Fibroblast of pulmonary artery (primary cell): ENCODE measurements at regions not wholly inside any gene's neighbourhood (a gene's known extent, or its start where the extent isn't known, plus 50 kb on each side); places are given as distances from the start of the nearest gene placed in this dataset.
A peak's percentile ranks its signal among the peaks of the same experiment; 100 is the strongest.
"Not testable (repeated sequence)": the region's sequence is repeated elsewhere in the genome, so short reads cannot be mapped to it uniquely, and the experiment has no call there.

Experiments used
- DNase-seq: peaks from one replicate; pipeline ENCODE4 v3.0.0-alpha.2; 2010; ENCODE audit warnings: low read depth
- H3K4me3 ChIP-seq: replicated peaks from 2 replicates; pipeline ENCODE4 v1.5.1; 2011; ENCODE audit warnings: low read depth, mild to moderate bottlenecking, control low read depth, low read length, moderate library complexity
- TF ChIP-seq, protein P1 (sequence below): IDR thresholded peaks from 2 replicates; pipeline ENCODE4 v1.5.1; 2011; ENCODE audit warnings: mild to moderate bottlenecking, control low read depth, low read length, inconsistent platforms; ENCODE audit errors: missing control alignments

DNA sequence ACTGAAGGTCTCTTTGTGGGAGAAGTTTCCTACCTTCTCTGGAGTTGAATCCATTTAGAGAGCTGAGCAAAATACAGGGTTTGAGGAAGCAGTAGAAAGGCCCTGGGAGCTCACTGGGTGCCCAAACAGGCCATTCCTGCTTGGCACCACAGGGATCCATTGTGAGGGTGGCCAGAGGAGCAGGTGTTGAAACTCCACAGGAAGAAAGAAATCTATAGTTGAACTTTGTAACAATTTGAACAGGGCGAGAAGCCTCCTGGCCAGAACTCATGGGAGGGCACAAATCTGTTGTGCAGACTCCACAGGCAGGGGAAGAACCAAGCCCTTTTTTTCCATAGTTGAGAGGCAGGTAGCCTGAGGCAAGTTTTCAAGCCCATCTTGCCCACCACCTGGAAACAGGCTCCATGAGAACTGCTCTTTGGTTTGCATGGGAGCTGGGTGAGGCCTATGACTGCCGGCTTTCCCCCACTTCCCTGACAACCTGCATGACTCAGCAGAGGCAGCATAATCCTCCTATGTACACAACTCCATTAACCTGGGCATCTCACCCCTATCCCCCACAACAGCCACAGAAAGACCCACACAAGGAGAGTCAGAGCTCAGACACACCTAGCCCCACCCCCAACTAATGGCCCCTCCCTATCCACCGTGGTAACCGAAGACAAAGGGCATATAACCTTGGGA is 1053.0 kb downstream of the TSN start:
- no peak overlapping the region for H3K4me3 ChIP-seq
- TF ChIP-seq, protein P1, sequence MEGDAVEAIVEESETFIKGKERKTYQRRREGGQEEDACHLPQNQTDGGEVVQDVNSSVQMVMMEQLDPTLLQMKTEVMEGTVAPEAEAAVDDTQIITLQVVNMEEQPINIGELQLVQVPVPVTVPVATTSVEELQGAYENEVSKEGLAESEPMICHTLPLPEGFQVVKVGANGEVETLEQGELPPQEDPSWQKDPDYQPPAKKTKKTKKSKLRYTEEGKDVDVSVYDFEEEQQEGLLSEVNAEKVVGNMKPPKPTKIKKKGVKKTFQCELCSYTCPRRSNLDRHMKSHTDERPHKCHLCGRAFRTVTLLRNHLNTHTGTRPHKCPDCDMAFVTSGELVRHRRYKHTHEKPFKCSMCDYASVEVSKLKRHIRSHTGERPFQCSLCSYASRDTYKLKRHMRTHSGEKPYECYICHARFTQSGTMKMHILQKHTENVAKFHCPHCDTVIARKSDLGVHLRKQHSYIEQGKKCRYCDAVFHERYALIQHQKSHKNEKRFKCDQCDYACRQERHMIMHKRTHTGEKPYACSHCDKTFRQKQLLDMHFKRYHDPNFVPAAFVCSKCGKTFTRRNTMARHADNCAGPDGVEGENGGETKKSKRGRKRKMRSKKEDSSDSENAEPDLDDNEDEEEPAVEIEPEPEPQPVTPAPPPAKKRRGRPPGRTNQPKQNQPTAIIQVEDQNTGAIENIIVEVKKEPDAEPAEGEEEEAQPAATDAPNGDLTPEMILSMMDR, result no peak
- DNase-seq, result no peak

DNA sequence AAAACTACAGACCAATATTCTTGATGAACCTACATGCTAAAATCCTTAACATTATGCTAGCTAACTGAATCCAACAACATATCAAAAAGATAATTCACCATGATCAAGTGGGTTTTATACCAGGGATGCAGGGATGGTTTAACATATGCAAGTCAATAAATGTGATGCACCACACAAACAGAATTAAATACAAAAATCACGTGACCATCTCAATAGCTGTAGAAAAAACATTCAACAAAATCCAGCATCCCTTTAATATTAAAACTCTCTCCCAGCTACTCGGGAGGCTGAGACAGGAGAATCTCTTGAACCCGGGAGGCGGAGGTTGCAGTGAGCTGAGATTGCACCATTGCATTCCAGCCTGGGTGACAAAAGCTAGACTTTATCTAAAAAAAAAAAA is 1056.8 kb downstream of the TSN start:
- DNase-seq, H3K4me3 ChIP-seq: not testable (repeated sequence)

DNA sequence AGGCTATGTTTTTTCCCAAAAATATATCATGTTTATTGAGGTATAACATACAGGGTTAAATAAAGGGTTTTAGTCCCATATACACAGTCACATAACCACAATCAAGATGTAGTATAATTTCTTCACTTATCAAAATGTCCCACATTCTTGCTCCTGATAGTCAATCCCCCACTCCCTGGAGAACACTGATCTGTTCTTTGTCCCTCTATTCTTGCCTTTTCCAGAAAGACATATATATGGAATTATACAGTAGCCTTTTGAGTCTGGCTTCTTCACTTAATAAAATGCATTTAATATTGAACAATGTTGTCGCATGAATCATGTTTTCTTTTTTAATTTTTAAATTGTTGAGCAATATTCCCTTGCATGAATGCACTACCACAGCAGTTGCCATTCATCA is 1059.7 kb downstream of the TSN start:
- no peak overlapping the region for H3K4me3 ChIP-seq
- TF ChIP-seq, protein P1, result no peak
- DNase-seq, result peak; percentile 34

DNA sequence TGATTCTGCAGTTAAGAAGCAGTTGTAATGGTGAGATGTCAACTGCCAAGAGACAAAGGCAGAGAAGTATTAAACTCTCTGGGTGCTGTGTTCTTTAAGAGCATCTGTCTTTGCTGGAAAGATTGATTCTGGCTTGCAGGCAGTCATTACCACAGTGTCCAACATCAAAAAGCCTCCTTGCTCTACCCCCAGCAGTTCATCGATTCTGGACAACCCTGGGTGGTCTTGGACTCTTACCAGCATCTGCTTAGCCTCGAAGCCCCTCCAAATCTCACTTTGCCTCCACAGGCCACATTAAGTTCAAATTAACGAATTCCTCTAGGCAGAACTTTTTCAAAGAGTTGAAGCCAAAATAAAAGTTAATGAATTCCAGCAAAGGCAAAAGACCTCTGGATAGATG is 1061.4 kb downstream of the TSN start:
- no peak overlapping the region for H3K4me3 ChIP-seq
- TF ChIP-seq, protein P1, result no peak
- DNase-seq, result no peak

DNA sequence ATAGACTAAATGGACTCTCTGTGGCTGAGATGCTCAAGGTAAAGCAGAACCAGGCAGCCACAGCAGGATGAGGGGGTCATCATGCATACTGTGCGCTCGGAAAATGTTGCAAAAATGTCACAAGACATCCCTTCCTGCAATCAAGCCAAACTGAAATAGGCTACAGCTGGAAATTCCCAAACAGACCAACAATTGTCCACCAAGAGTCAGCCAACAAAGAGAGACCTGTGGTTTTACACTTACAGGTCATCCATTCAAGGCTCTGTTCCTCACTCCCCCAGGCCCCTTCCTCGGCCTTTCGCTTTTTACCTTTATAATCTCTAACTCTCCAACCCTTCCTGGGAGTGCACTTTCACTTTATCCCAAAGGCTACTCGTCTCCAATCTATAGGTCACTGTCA is 1066.9 kb downstream of the TSN start:
- TF ChIP-seq, protein P1, result no peak
- no peak overlapping the region for H3K4me3 ChIP-seq
- no peak for DNase-seq

DNA sequence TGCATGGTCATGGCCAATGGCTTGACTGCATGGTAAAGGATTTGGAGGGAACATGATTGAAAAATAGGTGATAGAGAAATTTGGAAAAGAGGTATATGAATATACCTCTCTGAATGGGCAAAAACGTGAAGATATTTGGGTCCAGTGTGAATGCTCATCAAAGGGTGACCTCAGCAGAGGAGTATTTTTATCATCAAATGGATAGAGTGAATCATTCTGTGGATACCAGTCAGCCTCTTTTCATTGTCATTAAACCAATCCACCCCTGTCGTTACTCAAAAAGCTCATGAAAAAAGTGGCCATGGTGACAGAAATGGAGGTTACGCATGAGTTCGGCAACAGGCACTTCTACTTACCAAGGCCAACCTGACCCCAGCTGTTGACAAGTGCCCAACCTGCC is 1074.7 kb downstream of the TSN start:
- TF ChIP-seq, protein P1, result no peak
- no peak for DNase-seq
- H3K4me3 ChIP-seq, result no peak overlapping the region

DNA sequence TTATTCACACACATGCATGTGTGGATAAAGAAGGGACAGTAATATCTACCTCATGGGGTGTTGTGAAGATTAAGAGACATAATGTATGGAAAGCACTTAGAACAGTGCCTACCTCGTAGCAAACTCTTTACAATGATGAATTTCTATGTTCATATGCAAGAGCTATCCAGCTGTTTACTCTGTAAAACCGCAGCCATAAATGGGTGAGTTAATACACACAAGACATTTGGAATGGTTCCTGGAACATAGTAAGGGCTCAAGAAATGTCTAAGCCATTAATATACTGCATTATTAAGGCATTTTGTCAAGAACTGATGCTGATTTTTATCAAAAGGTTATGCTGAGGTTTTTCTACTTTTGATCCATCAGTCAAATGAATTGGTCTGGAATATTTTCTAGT is 1076.2 kb downstream of the TSN start:
- TF ChIP-seq, protein P1, result no peak
- H3K4me3 ChIP-seq, result no peak overlapping the region
- no peak for DNase-seq
